Neuron (in vitro differentiated cells): ENCODE measurements at regions not wholly inside any gene's neighbourhood (a gene's known extent, or its start where the extent isn't known, plus 50 kb on each side); places are given as distances from the start of the nearest gene placed in this dataset.

Experiments used
- H2AFZ ChIP-seq: one replicate; pipeline ENCODE4 v1.6.1; 2013; ENCODE audit warnings: low read depth, mild to moderate bottlenecking, inconsistent platforms, low read length, moderate library complexity
- H3K27me3 ChIP-seq: one replicate; pipeline ENCODE4 v1.6.1; 2013; ENCODE audit warnings: low read length; ENCODE audit not compliant: insufficient read depth
- H3K36me3 ChIP-seq: one replicate; pipeline ENCODE4 v1.6.1; 2013; ENCODE audit warnings: low read length; ENCODE audit not compliant: insufficient read depth
- H3K4me1 ChIP-seq: one replicate; pipeline ENCODE4 v1.6.1; 2013; ENCODE audit warnings: low read length; ENCODE audit not compliant: insufficient read depth
- H3K4me3 ChIP-seq: 2 replicates; pipeline ENCODE4 v1.5.1; 2013; ENCODE audit warnings: mild to moderate bottlenecking, low read length, moderate library complexity
- H3K9me3 ChIP-seq: one replicate; pipeline ENCODE4 v1.6.1; 2013; ENCODE audit warnings: low read length

- H3K4me3 ChIP-seq: no peak overlapping the region
- H3K4me1 ChIP-seq: peaks cover 3% of the 10 kb centered on the region
Observed at GRCh38 chr20:10724449-10725173, 50.8 kb upstream of the JAG1 start.

GRCh38 chr20:10728873-10729670 lies 55.3 kb upstream of the JAG1 start:
- no peaks in the 10 kb centered on the region for H3K9me3 ChIP-seq
- no peaks in the 10 kb centered on the region for H3K36me3 ChIP-seq
- H3K4me1 ChIP-seq: no peaks in the 10 kb centered on the region
- no peak overlapping the region for H2AFZ ChIP-seq
- H3K4me3 ChIP-seq: no peak overlapping the region
- no peaks in the 10 kb centered on the region for H3K27me3 ChIP-seq

More at GRCh38 chr20:10724449-10725173, 50.8 kb upstream of the JAG1 start:
- Histone ChIP-seq H3K27me3 (no peaks in the 10 kb centered on the region), H2AFZ (no peak overlapping the region), H3K9me3 (no peaks in the 10 kb centered on the region), H3K36me3 (no peaks in the 10 kb centered on the region)

DNA sequence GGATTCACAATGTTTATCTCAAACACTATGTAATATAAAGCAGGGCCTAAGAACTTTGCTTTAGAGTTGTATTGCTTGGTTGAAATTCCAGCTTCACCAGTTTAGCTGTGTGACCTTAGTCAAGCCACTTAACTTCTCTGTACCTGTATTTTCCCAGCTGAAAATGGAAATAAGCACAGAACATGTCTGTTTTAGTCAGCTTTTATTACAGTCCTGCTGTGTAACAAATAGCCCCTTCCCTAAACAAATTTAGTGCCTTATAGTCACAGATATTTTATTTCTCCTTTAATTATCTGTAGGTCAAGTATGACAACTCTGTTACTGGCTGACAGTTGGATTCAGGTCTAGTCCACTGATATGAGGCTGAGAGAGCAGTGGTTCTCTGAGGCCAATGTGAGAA lies 56.0 kb upstream of the JAG1 start:
- Histone ChIP-seq H3K27me3 (no peaks in the 10 kb centered on the region), H3K36me3 (no peaks in the 10 kb centered on the region), H3K9me3 (no peaks in the 10 kb centered on the region), H3K4me1 (no peaks in the 10 kb centered on the region), H2AFZ (no peak overlapping the region), H3K4me3 (no peak overlapping the region)

DNA sequence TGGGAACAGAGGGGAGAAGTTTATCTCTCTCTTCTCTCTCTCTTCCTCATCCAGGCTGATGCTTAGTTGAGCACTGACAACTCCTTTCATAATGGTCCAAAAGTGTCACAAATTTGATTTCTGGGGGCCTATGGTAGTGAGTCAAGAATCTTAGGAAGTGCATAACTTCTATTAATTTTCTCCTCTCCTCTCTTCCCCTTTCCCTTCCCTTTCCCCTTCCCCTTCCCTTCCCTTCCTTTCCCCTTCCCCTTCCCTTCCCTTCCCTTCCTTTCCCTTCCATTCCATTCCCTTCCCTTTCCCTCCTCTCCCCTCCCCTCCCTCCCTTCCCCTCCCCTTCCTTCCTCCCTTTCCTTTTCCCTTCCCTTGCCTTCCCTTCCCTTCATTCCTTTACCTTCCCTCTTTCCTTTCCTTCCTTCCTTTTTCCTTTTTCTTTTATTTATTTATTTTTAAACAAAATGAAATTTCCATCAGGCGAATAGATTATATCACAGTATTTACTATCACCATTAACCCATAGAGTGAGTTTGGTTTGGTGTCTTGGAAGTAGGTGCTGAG lies 56.9 kb upstream of the JAG1 start:
- H3K27me3 ChIP-seq: no peaks in the 10 kb centered on the region
- H3K4me1 ChIP-seq: no peaks in the 10 kb centered on the region
- H2AFZ ChIP-seq: no peak overlapping the region
- H3K36me3 ChIP-seq: no peaks in the 10 kb centered on the region
- no peaks in the 10 kb centered on the region for H3K9me3 ChIP-seq
- H3K4me3 ChIP-seq: no peak overlapping the region

GRCh38 chr20:10731190-10731965 lies 57.6 kb upstream of the JAG1 start:
- H3K4me1 ChIP-seq: no peaks in the 10 kb centered on the region
- no peaks in the 10 kb centered on the region for H3K27me3 ChIP-seq
- H3K36me3 ChIP-seq: no peaks in the 10 kb centered on the region
- H3K9me3 ChIP-seq: peaks cover 1% of the 10 kb centered on the region
- H2AFZ ChIP-seq: no peak overlapping the region
- no peak overlapping the region for H3K4me3 ChIP-seq

GRCh38 chr20:10733122-10733521 lies 59.3 kb upstream of the JAG1 start:
- no peak overlapping the region for H2AFZ ChIP-seq
- no peaks in the 10 kb centered on the region for H3K4me1 ChIP-seq
- H3K4me3 ChIP-seq: no peak overlapping the region
- H3K27me3 ChIP-seq: no peaks in the 10 kb centered on the region
- H3K9me3 ChIP-seq: peaks cover 1% of the 10 kb centered on the region
- H3K36me3 ChIP-seq: no peaks in the 10 kb centered on the region

DNA sequence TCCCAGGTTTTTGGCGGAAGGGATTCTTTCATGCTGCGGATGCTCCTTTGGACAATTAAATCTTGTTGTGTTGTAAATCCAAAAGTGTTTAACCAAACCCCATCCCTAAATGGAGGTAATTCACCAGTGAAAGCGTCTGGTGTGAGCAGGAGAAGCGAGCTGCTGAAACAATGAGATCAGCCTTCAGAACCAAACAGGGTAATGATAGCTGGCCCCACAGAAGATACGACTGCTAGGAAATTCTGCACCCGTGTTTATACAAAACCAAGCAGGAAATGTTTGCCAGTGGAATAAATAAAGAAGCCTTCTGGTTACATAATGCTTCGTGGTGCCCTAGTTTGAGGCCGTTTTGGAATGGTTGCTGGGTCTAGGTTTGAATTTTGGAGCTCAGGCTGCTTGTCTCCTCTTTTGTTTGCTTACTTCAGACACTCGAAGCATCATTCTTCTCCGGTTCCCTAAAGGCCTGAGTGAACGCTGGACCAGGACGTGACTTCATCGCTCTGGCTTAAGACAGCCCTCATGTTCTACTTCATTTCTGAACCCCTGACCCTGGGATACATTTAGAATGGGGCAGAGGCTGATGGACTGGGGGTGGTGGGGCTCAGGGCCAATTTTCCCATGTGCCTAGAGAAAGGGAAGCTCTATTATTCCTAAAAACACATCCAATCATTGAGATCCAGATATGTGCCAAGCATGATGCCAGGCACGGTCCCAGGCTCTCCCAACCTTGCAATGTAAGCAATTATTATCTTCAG lies 61.6 kb upstream of the JAG1 start:
- Histone ChIP-seq H2AFZ (no peak overlapping the region), H3K36me3 (no peaks in the 10 kb centered on the region), H3K4me1 (no peaks in the 10 kb centered on the region), H3K9me3 (peaks cover 1% of the 10 kb centered on the region), H3K27me3 (no peaks in the 10 kb centered on the region), H3K4me3 (no peak overlapping the region)

- no peaks in the 10 kb centered on the region for H3K4me1 ChIP-seq
- no peak overlapping the region for H3K4me3 ChIP-seq
- peaks cover 1% of the 10 kb centered on the region for H3K9me3 ChIP-seq
- no peaks in the 10 kb centered on the region for H3K36me3 ChIP-seq
- no peak overlapping the region for H2AFZ ChIP-seq
- H3K27me3 ChIP-seq: no peaks in the 10 kb centered on the region
Observed at GRCh38 chr20:10739134-10739533, 65.3 kb upstream of the JAG1 start.

DNA sequence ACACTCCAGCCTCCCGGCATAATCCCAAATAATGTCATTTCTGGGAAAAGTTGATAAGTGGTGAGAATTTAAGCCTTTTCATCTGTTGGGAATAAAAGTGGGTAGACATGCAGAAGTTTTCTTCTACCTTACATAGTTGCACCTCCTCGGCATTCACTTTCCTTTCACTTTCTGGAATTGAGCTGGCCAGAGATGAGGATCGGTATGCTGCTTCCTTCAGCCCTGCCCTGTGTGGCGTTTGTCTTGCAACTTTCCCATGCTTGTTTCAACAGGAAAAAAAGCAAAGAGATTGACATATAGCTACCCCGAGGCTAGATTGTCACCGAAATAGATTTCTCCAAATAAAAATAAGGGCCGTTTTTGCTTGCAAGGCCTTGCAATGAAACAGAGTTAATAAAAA lies 65.8 kb upstream of the JAG1 start:
- Histone ChIP-seq H3K9me3 (peaks cover 1% of the 10 kb centered on the region), H2AFZ (no peak overlapping the region), H3K36me3 (no peaks in the 10 kb centered on the region), H3K27me3 (no peaks in the 10 kb centered on the region), H3K4me1 (no peaks in the 10 kb centered on the region), H3K4me3 (no peak overlapping the region)

- no peaks in the 10 kb centered on the region for H3K36me3 ChIP-seq
- no peak overlapping the region for H2AFZ ChIP-seq
- H3K27me3 ChIP-seq: no peaks in the 10 kb centered on the region
- no peak overlapping the region for H3K4me3 ChIP-seq
- H3K4me1 ChIP-seq: no peaks in the 10 kb centered on the region
- H3K9me3 ChIP-seq: peaks cover 1% of the 10 kb centered on the region
Observed at GRCh38 chr20:10741060-10741459, 67.3 kb upstream of the JAG1 start.

DNA sequence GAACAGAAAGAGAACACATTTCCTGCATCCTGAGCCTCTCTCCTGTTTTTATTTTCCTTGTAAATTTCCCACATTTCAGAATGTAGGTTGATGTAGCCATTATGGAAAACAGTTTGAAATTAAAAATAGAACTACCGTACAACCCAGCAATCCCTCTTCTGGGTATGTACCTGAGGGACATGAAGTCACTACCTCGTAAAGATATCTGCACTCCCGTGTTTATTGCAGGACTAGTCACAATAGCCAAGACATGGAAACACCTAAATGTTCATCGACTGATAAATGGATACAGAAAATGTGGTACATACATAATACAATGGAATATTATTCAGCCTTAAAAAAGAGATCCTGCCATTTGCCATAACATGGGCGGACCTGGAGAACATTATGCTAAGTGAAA lies 72.0 kb upstream of the JAG1 start:
- Histone ChIP-seq H3K9me3 (no peaks in the 10 kb centered on the region), H3K36me3 (no peaks in the 10 kb centered on the region), H3K4me3 (no peak overlapping the region), H2AFZ (no peak overlapping the region), H3K4me1 (peaks cover 16% of the 10 kb centered on the region), H3K27me3 (no peaks in the 10 kb centered on the region)

- H3K4me1 ChIP-seq: peaks cover 16% of the 10 kb centered on the region
- H3K9me3 ChIP-seq: no peaks in the 10 kb centered on the region
- H3K36me3 ChIP-seq: no peaks in the 10 kb centered on the region
- H2AFZ ChIP-seq: no peak overlapping the region
- H3K27me3 ChIP-seq: no peaks in the 10 kb centered on the region
- no peak overlapping the region for H3K4me3 ChIP-seq
Observed at GRCh38 chr20:10747019-10747418, 73.2 kb upstream of the JAG1 start.
